ENCODE measurements at regions not wholly inside any gene's neighbourhood (a gene's known extent, or its start where the extent isn't known, plus 50 kb on each side); places are given as distances from the start of the nearest gene placed in this dataset.

DNA sequence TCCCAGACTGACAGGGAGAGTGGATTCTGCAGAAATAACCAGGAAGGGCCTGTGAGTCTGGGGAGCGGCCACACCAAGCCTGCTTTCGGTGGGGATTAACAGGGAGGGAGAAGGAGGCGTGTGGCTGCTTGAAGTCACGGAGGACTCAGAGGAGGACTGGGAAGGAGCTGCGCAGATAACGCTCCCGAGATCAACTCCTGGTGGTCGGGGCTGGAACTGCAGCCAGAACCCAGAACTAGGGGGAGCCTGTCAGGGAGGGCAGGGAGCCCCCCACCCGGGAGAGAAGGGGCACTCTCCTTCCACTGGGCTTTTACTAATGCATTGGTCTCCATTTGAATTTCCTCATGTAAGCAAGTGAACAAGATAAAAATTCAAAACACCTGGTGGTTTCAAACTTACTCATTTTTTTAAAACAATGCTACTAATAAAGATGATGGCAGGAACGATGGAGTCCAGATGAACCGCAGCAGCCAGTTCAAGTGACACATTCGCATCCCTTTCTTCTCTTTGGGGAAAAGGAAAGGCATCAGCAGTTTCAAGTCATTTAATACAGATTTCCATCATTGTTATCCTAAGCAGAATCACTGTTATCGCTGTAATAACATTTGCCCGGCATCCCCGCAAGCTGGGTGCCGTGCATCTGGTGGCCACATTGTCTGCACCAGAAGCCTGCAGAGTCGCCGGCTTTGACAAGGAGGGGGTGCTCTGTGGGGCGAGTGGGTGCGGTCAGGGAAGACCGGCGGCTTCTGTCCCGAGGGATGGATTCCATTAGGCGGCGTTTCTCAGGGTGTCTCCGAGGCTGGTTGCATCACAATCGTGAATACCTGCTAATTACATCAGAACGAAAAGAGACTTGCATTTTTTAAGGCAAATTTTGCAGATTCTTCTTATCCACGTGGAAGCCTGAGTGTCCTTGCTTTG is 183.0 kb downstream of the FOXL1 start:
- Histone ChIP-seq H3K4me3 (ENCODE audit: control insufficient read depth in 1 of 2, extremely low read depth in 1 of 2, low read length in 1 of 2) (no peak overlapping the region), H3K27me3 (replicated peaks in 1 of 2; ENCODE audit: control insufficient read depth in 2 of 2, extremely low read depth in 1 of 2, insufficient read depth in 2 of 2, low read length in 1 of 2) (peaks cover 0 to 36% of the 10 kb centered on the region in 2 experiments), H3K27ac (ENCODE audit: low read length) (no peak overlapping the region), H3K4me1 (ENCODE audit: control insufficient read depth in 1 of 2, extremely low read depth in 1 of 2, insufficient read depth in 2 of 2, low read length in 2 of 2) (no peaks in the 10 kb centered on the region), H3K9me3 (no peaks in the 10 kb centered on the region), H3K36me3 (ENCODE audit: control insufficient read depth in 2 of 2, extremely low read depth in 1 of 2, insufficient read depth in 1 of 2, low read length in 1 of 2) (no peaks in the 10 kb centered on the region)
- Mint-ChIP-seq H3K9me3 (peaks cover 0 to 3% (median 0%) of the 10 kb centered on the region in 3 donors), H3K36me3 (no peaks in the 10 kb centered on the region), H3K27ac (no peak overlapping the region), H3K4me3 (no peak overlapping the region), H3K27me3 (peaks cover 46 to 48% of the 10 kb centered on the region in 2 donors), H3K4me1 (no peaks in the 10 kb centered on the region)
- ATAC-seq (replicated peaks in 1 of 4) (peak in 1 of 4 experiments; percentile 45), DNase-seq (peak in 21 of 35 experiments; percentile 3 to 48 (median 19))
- ChIA-PET CTCF (interaction anchor here in 1 of 2 donors (1.1 kb wide), 1 partner anchor 12 kb away, joined by 3 read pairs; no protein-coding TSS in a partner anchor), POLR2A (no interaction called here)
- WGBS (ENCODE audit: insufficient coverage), result 38% methylated on average over 27 of the region's 29 CpGs

GRCh38 chr16:86762095-86762494 is 183.7 kb downstream of the FOXL1 start:
- H3K27me3 Mint-ChIP-seq, result peaks cover 44 to 45% of the 10 kb centered on the region in 2 donors
- POLR2A ChIA-PET, result no interaction called here
- DNase-seq, result no peak

GRCh38 chr16:86763819-86764218 is 185.5 kb downstream of the FOXL1 start:
- Mint-ChIP-seq H3K4me1 (no peaks in the 10 kb centered on the region), H3K36me3 (no peaks in the 10 kb centered on the region), H3K9me3 (peaks cover 0 to 7% (median 0%) of the 10 kb centered on the region in 3 donors), H3K27ac (no peak overlapping the region), H3K4me3 (no peak overlapping the region), H3K27me3 (peaks cover 40% of the 10 kb centered on the region in 2 donors)
- WGBS (ENCODE audit: insufficient coverage), result 82% methylated on average over 6 of the region's 12 CpGs
- no peaks in the 10 kb centered on the region for H3K4me1 ChIP-seq (ENCODE audit: control insufficient read depth in 1 of 2, extremely low read depth in 1 of 2, insufficient read depth in 2 of 2, low read length in 2 of 2)
- DNase-seq, result no peak
- CTCF ChIA-PET, result interaction anchor here in 1 of 2 donors (0.5 kb wide), 1 partner anchor 304 kb away, joined by 8 read pairs; no protein-coding TSS in a partner anchor
- POLR2A ChIA-PET, result no interaction called here
- ATAC-seq (replicated peaks in 1 of 4), result no peak
- no peak overlapping the region for H3K27ac ChIP-seq (ENCODE audit: low read length)
- H3K9me3 ChIP-seq, result no peaks in the 10 kb centered on the region
- H3K27me3 ChIP-seq (replicated peaks in 1 of 2; ENCODE audit: control insufficient read depth in 2 of 2, extremely low read depth in 1 of 2, insufficient read depth in 2 of 2, low read length in 1 of 2), result peaks cover 0 to 27% of the 10 kb centered on the region in 2 experiments
- H3K4me3 ChIP-seq (ENCODE audit: control insufficient read depth in 1 of 2, extremely low read depth in 1 of 2, low read length in 1 of 2), result no peak overlapping the region
- no peaks in the 10 kb centered on the region for H3K36me3 ChIP-seq (ENCODE audit: control insufficient read depth in 2 of 2, extremely low read depth in 1 of 2, insufficient read depth in 1 of 2, low read length in 1 of 2)

More at GRCh38 chr16:86762095-86762494, 183.7 kb downstream of the FOXL1 start:
- no peak overlapping the region for H3K4me3 ChIP-seq (ENCODE audit: control insufficient read depth in 1 of 2, extremely low read depth in 1 of 2, low read length in 1 of 2)
- no peaks in the 10 kb centered on the region for H3K4me1 ChIP-seq (ENCODE audit: control insufficient read depth in 1 of 2, extremely low read depth in 1 of 2, insufficient read depth in 2 of 2, low read length in 2 of 2)
- Mint-ChIP-seq H3K4me3 (no peak overlapping the region), H3K4me1 (no peaks in the 10 kb centered on the region), H3K27ac (no peak overlapping the region), H3K36me3 (no peaks in the 10 kb centered on the region), H3K9me3 (peaks cover 0 to 7% (median 0%) of the 10 kb centered on the region in 3 donors)
- peaks cover 0 to 32% of the 10 kb centered on the region in 2 experiments for H3K27me3 ChIP-seq (replicated peaks in 1 of 2; ENCODE audit: control insufficient read depth in 2 of 2, extremely low read depth in 1 of 2, insufficient read depth in 2 of 2, low read length in 1 of 2)
- 40% methylated on average over 8 of the region's 9 CpGs for WGBS (ENCODE audit: insufficient coverage)
- H3K9me3 ChIP-seq, result no peaks in the 10 kb centered on the region
- H3K36me3 ChIP-seq (ENCODE audit: control insufficient read depth in 2 of 2, extremely low read depth in 1 of 2, insufficient read depth in 1 of 2, low read length in 1 of 2), result no peaks in the 10 kb centered on the region
- no peak overlapping the region for H3K27ac ChIP-seq (ENCODE audit: low read length)
- CTCF ChIA-PET, result interaction anchor here in 1 of 2 donors (1.1 kb wide), 1 partner anchor 11 kb away, joined by 3 read pairs; no protein-coding TSS in a partner anchor
- no peak for ATAC-seq (replicated peaks in 1 of 4)

DNA sequence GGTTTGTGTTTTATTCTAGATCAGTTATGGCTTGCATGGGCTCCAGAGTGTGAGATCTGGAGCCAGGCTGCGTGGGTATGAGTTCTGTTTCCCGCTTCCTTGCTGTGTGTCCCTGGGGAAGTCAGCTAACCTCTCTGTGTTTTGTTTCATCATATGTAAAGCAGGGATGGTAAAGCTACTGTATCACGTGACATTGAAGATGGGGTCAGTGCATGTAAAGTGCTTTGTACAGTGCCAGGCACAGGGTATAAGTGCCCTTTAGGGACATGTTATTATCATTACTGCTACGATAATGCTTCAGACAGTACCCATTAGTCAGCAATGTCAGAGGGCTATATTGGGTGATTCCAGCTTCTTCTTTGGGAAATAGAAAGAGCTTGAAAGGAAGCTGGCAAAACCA is 186.2 kb downstream of the FOXL1 start:
- H3K4me1 ChIP-seq (ENCODE audit: control insufficient read depth in 1 of 2, extremely low read depth in 1 of 2, insufficient read depth in 2 of 2, low read length in 2 of 2), result no peaks in the 10 kb centered on the region
- no peak overlapping the region for H3K4me3 Mint-ChIP-seq
- 82% methylated on average over 2 of the region's 4 CpGs for WGBS (ENCODE audit: insufficient coverage)
- H3K27ac Mint-ChIP-seq, result no peak overlapping the region
- ChIA-PET POLR2A (no interaction called here), CTCF (interaction anchor here in 1 of 2 donors (0.6 kb wide), 1 partner anchor 820 kb away, joined by 3 read pairs; no protein-coding TSS in a partner anchor)
- no peaks in the 10 kb centered on the region for H3K4me1 Mint-ChIP-seq
- H3K9me3 ChIP-seq, result no peaks in the 10 kb centered on the region
- peaks cover 0 to 7% (median 0%) of the 10 kb centered on the region in 3 donors for H3K9me3 Mint-ChIP-seq
- no peaks in the 10 kb centered on the region for H3K36me3 Mint-ChIP-seq
- H3K27ac ChIP-seq (ENCODE audit: low read length), result no peak overlapping the region
- DNase-seq (no peak), ATAC-seq (replicated peaks in 1 of 4) (no peak)
- peaks cover 37 to 42% of the 10 kb centered on the region in 2 donors for H3K27me3 Mint-ChIP-seq
- peaks cover 0 to 31% of the 10 kb centered on the region in 2 experiments for H3K27me3 ChIP-seq (replicated peaks in 1 of 2; ENCODE audit: control insufficient read depth in 2 of 2, extremely low read depth in 1 of 2, insufficient read depth in 2 of 2, low read length in 1 of 2)
- no peaks in the 10 kb centered on the region for H3K36me3 ChIP-seq (ENCODE audit: control insufficient read depth in 2 of 2, extremely low read depth in 1 of 2, insufficient read depth in 1 of 2, low read length in 1 of 2)
- H3K4me3 ChIP-seq (ENCODE audit: control insufficient read depth in 1 of 2, extremely low read depth in 1 of 2, low read length in 1 of 2), result no peak overlapping the region

DNA sequence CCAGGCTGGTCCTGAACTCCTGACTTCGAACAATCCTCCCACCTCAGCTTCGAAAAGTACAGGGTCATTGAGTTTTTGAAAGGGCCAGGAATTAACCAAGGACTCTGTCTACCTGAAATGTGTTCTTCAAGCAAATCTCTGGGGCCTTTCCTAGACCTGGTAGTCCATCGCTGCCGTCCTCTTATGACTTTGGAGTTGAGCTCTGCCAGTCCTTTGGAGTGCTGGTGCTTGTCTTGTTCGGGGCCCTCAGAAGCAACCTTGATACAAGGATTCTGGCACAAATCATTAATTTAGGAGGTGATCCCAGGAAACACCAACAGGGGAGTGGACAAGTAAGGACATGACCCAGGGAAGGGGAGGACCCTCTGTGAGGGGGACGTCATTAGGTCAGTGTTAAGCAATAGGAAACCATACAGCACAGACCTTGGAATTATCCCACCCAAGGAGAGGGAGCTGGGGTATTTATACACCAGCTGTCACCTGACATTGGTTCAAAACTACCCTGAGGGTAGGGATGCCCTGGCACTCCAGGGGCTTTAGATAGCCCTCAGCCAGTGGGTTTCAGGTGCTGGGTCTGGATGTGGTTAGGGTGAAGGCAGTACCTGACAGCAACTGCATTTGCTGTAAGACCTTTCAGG is 187.2 kb downstream of the FOXL1 start:
- H3K9me3 Mint-ChIP-seq, result peaks cover 0 to 7% (median 0%) of the 10 kb centered on the region in 3 donors
- peaks cover 0 to 35% of the 10 kb centered on the region in 2 experiments for H3K27me3 ChIP-seq (replicated peaks in 1 of 2; ENCODE audit: control insufficient read depth in 2 of 2, extremely low read depth in 1 of 2, insufficient read depth in 2 of 2, low read length in 1 of 2)

GRCh38 chr16:86766700-86767099 is 188.4 kb downstream of the FOXL1 start:
- Histone ChIP-seq H3K4me3 (ENCODE audit: control insufficient read depth in 1 of 2, extremely low read depth in 1 of 2, low read length in 1 of 2) (no peak overlapping the region), H3K9me3 (no peaks in the 10 kb centered on the region), H3K27me3 (replicated peaks in 1 of 2; ENCODE audit: control insufficient read depth in 2 of 2, extremely low read depth in 1 of 2, insufficient read depth in 2 of 2, low read length in 1 of 2) (peaks cover 0 to 24% of the 10 kb centered on the region in 2 experiments), H3K36me3 (ENCODE audit: control insufficient read depth in 2 of 2, extremely low read depth in 1 of 2, insufficient read depth in 1 of 2, low read length in 1 of 2) (no peaks in the 10 kb centered on the region), H3K27ac (ENCODE audit: low read length) (no peak overlapping the region), H3K4me1 (ENCODE audit: control insufficient read depth in 1 of 2, extremely low read depth in 1 of 2, insufficient read depth in 2 of 2, low read length in 2 of 2) (no peaks in the 10 kb centered on the region)
- H3K27me3 Mint-ChIP-seq, result peaks cover 22 to 45% of the 10 kb centered on the region in 2 donors
- no peaks in the 10 kb centered on the region for H3K36me3 Mint-ChIP-seq
- DNase-seq (no peak), ATAC-seq (replicated peaks in 1 of 4) (no peak)
- WGBS (ENCODE audit: insufficient coverage), result no CpG with 5 or more reads among the region's 2 CpGs
- H3K4me1 Mint-ChIP-seq, result no peaks in the 10 kb centered on the region
- ChIA-PET POLR2A (no interaction called here), CTCF (no interaction called here)
- H3K27ac Mint-ChIP-seq, result no peak overlapping the region
- H3K4me3 Mint-ChIP-seq, result no peak overlapping the region
- peaks cover 0 to 7% (median 0%) of the 10 kb centered on the region in 3 donors for H3K9me3 Mint-ChIP-seq

More for the DNA sequence above, 187.2 kb downstream of the FOXL1 start:
- no peaks in the 10 kb centered on the region for H3K4me1 Mint-ChIP-seq
- no peaks in the 10 kb centered on the region for H3K36me3 Mint-ChIP-seq
- no peaks in the 10 kb centered on the region for H3K36me3 ChIP-seq (ENCODE audit: control insufficient read depth in 2 of 2, extremely low read depth in 1 of 2, insufficient read depth in 1 of 2, low read length in 1 of 2)
- H3K4me3 Mint-ChIP-seq, result no peak overlapping the region
- no peak for ATAC-seq (replicated peaks in 1 of 4)
- CTCF ChIA-PET, result no interaction called here
- H3K27ac Mint-ChIP-seq, result peak overlapping the region in 1 of 2 donors; percentile 23
- POLR2A ChIA-PET, result no interaction called here
- H3K27ac ChIP-seq (ENCODE audit: low read length), result no peak overlapping the region
- 93% methylated on average over 4 of the region's 6 CpGs for WGBS (ENCODE audit: insufficient coverage)
- H3K4me1 ChIP-seq (ENCODE audit: control insufficient read depth in 1 of 2, extremely low read depth in 1 of 2, insufficient read depth in 2 of 2, low read length in 2 of 2), result no peaks in the 10 kb centered on the region
- no peaks in the 10 kb centered on the region for H3K9me3 ChIP-seq
- no peak overlapping the region for H3K4me3 ChIP-seq (ENCODE audit: control insufficient read depth in 1 of 2, extremely low read depth in 1 of 2, low read length in 1 of 2)
- H3K27me3 Mint-ChIP-seq, result peaks cover 34 to 43% of the 10 kb centered on the region in 2 donors
- no peak for DNase-seq

All from T-cell (primary cell).